GM12872 (cell line): ENCODE measurements at regions not wholly inside any gene's neighbourhood (a gene's known extent, or its start where the extent isn't known, plus 50 kb on each side); places are given as distances from the start of the nearest gene placed in this dataset.

ENCODE experiments used
- TF ChIP-seq, protein P1 (sequence below): IDR thresholded peaks from 3 replicates; pipeline ENCODE4 v1.5.1; 2011; ENCODE audit warnings: low read depth, mild to moderate bottlenecking, low read length, moderate library complexity; ENCODE audit not compliant: insufficient read depth

- TF ChIP-seq, protein P1, sequence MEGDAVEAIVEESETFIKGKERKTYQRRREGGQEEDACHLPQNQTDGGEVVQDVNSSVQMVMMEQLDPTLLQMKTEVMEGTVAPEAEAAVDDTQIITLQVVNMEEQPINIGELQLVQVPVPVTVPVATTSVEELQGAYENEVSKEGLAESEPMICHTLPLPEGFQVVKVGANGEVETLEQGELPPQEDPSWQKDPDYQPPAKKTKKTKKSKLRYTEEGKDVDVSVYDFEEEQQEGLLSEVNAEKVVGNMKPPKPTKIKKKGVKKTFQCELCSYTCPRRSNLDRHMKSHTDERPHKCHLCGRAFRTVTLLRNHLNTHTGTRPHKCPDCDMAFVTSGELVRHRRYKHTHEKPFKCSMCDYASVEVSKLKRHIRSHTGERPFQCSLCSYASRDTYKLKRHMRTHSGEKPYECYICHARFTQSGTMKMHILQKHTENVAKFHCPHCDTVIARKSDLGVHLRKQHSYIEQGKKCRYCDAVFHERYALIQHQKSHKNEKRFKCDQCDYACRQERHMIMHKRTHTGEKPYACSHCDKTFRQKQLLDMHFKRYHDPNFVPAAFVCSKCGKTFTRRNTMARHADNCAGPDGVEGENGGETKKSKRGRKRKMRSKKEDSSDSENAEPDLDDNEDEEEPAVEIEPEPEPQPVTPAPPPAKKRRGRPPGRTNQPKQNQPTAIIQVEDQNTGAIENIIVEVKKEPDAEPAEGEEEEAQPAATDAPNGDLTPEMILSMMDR, result no peak
These were observed 365.7 kb upstream of the KLHL1 start for GRCh38 chr13:70473907-70474306.

- TF ChIP-seq, protein P1, result no peak
These were observed 360.8 kb upstream of the KLHL1 start for GRCh38 chr13:70469077-70469476.

- TF ChIP-seq, protein P1, result no peak
These were observed 349.2 kb upstream of the KLHL1 start for GRCh38 chr13:70457474-70457873.

DNA sequence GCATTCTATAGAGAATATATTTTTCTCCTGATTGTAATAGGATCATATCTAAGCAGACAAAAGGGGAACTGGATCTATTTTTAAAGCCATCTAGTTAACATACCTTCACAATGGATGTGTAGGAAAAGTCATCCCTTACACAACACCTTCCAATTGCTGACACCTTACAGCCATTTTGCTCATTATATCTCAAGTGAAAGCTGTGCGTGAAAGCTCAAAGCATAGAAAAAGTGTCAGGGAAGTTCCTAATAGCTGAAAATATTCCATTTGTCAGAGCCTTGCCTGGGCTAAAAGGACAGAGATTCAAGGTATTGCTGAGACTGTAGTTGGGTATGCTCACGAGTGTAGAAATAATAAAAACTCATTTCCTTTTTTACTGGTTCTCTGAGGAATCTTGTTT lies 340.6 kb upstream of the KLHL1 start:
- TF ChIP-seq, protein P1, result no peak

DNA sequence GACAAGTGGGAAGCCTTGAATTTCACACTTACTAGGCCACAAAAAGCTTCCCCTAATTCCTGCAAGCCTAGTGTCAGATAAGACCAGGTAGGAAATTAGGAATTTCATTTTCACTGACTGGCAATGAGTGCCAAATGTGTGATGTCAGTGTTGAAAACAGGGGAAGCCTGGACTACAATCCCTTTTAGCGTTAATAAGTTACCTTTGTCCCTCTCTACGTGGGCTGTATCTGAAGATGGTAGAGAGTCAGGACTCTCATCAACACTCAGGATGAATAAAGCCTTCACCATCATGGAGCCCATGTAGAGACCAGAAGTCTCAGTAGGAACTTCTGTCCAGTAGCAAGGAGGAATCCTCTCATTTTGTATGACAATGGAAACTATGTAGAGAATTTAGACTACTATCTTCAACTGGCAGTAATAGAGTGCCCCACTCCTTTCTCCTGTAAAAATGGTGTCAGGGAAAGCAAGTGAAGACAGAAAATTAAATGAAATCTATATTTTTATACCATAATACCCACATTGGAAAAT lies 324.1 kb upstream of the KLHL1 start:
- TF ChIP-seq, protein P1, result no peak

DNA sequence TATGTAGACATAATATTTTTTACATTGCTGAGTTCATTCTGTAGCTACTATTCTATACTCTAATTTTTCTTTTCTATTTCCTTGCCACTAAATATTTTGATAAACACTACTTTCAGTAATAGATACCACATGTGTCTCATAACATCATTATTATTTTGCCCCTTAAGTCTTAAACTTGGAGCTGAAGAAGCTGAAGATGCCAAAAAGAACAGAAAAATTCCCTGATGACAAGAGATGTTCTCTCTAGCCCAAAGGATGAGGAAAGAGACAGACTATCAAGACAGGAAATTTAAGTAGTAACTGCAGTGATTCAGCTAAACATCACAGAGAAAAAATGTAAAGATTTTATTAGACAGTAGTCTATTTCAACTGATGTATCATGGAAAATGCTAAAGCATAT lies 322.0 kb upstream of the KLHL1 start:
- TF ChIP-seq, protein P1, result no peak

DNA sequence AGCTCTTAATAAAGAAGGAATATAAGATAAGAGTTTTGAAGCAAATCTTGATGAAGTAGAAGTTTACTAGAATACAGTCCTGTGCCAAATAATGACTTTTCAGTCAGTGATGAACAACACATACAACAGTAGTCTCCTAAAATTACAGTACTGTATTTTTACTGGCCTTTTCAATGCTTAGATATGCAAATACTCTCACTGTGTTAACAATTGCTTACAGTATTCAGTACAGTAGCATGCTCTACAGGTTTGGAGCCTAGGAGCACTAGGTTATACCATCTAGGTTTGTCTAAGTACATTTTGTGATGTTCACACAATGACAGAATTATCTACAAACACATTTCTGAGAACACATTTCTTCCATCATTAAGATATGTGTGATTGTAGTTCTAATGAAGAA lies 316.7 kb upstream of the KLHL1 start:
- TF ChIP-seq, protein P1, result no peak
